ENCODE measurements at regions not wholly inside any gene's neighbourhood (a gene's known extent, or its start where the extent isn't known, plus 50 kb on each side); places are given as distances from the start of the nearest gene placed in this dataset.

GRCh38 chr2:217693363-217693762, 309.4 kb downstream of the TNS1 start:
- TF ChIP-seq SALL1 (CRISPR knock-in tag; IDR thresholded peaks at IDR 0.05) (no peak), CC2D1A (CRISPR knock-in tag; IDR thresholded peaks at IDR 0.05) (no peak), EP300 (IDR thresholded peaks at IDR 0.05; ENCODE audit: low read depth in 2 of 2, low read length in 2 of 2) (no peak), EP300 (CRISPR knock-in tag; IDR thresholded peaks at IDR 0.05; ENCODE audit: borderline replicate concordance) (no peak), ZZZ3 (CRISPR knock-in tag; IDR thresholded peaks at IDR 0.05; ENCODE audit: borderline replicate concordance) (no peak), LCORL (IDR thresholded peaks at IDR 0.05) (no peak), LCORL (CRISPR knock-in tag; IDR thresholded peaks at IDR 0.05) (no peak), ZNF468 (CRISPR knock-in tag; IDR thresholded peaks at IDR 0.05) (no peak), ZBTB42 (CRISPR knock-in tag; IDR thresholded peaks at IDR 0.05) (no peak), EZH2 (conservative IDR thresholded peaks at IDR 0.05; ENCODE audit: low read depth, low read length) (no peak), HMG20B (CRISPR knock-in tag; conservative IDR thresholded peaks at IDR 0.05) (no peak), ETV6 (CRISPR knock-in tag; conservative IDR thresholded peaks at IDR 0.05) (no peak), CTCF (CRISPR knock-in tag; IDR thresholded peaks at IDR 0.05) (no peak)
- TF ChIP-seq, protein P1, sequence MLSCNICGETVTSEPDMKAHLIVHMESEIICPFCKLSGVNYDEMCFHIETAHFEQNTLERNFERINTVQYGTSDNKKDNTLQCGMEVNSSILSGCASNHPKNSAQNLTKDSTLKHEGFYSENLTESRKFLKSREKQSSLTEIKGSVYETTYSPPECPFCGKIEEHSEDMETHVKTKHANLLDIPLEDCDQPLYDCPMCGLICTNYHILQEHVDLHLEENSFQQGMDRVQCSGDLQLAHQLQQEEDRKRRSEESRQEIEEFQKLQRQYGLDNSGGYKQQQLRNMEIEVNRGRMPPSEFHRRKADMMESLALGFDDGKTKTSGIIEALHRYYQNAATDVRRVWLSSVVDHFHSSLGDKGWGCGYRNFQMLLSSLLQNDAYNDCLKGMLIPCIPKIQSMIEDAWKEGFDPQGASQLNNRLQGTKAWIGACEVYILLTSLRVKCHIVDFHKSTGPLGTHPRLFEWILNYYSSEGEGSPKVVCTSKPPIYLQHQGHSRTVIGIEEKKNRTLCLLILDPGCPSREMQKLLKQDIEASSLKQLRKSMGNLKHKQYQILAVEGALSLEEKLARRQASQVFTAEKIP (CRISPR knock-in tag; IDR thresholded peaks at IDR 0.05; ENCODE audit: borderline replicate concordance) = no peak
